ENCODE measurements at regions not wholly inside any gene's neighbourhood (a gene's known extent, or its start where the extent isn't known, plus 50 kb on each side); places are given as distances from the start of the nearest gene placed in this dataset.

DNA sequence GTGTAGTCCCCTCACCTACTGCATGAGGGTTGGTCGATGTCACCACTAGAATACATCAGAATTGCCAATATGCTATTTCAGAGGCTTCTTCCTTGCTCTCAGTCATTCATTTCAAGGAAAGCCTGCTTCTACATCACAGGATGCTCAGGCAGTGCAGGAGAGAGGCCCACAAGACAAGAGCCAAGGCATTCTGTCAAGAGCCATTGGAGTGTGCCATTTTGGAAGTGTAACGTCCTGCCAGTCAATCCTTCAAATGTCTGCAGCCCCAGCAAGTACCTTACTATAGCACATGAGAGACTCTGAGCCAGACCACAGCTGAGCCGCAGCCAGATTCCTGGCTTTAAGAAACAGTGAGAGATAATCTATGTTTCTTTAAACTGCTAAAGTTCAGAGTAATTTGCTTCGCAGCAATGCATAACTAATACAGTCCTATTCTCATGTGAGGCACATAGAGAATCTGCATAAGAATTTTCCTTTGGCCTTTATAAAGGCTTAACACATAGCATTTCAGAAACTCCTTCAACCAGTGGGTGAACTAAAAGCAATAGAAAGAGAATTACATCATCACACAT, 166.5 kb upstream of the GNAI1 start:
- Histone ChIP-seq H3K27me3 (no peaks in the 10 kb centered on the region), H3K4me1 (no peaks in the 10 kb centered on the region), H3K9me3 (no peaks in the 10 kb centered on the region), H3K9ac (no peak overlapping the region), H3K4me2 (no peak overlapping the region), H4K20me1 (no peaks in the 10 kb centered on the region), H3K4me3 (no peak overlapping the region), H3K27ac (no peak overlapping the region), H3K36me3 (no peaks in the 10 kb centered on the region)
- no peak for TF ChIP-seq Cebpa-rat (IDR thresholded peaks at IDR 0.05)

DNA sequence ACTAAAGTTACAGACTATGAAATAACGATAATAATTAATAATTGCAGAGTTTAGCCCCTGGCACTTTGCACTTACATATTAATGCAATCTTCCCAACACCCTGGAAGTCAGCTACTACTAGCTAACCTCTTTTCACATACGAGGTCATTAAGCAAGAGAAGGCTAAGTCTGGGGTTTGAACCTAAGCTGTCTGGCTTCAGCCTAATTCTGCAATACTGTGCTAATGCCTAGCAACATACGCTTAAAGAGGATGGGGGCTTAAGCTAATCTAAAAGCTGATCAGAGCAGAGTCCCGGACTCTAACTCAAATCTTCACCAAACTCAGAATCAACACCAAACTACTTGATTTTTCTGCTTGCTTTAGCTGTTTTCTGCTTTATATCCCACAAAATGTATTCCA, 168.7 kb upstream of the GNAI1 start:
- Histone ChIP-seq H3K4me1 (no peaks in the 10 kb centered on the region), H3K4me2 (no peak overlapping the region), H3K27me3 (no peaks in the 10 kb centered on the region), H4K20me1 (no peaks in the 10 kb centered on the region), H3K27ac (no peak overlapping the region), H3K4me3 (no peak overlapping the region), H3K9me3 (no peaks in the 10 kb centered on the region), H3K36me3 (no peaks in the 10 kb centered on the region), H3K9ac (no peak overlapping the region)
- TF ChIP-seq Cebpa-rat (IDR thresholded peaks at IDR 0.05) = no peak

DNA sequence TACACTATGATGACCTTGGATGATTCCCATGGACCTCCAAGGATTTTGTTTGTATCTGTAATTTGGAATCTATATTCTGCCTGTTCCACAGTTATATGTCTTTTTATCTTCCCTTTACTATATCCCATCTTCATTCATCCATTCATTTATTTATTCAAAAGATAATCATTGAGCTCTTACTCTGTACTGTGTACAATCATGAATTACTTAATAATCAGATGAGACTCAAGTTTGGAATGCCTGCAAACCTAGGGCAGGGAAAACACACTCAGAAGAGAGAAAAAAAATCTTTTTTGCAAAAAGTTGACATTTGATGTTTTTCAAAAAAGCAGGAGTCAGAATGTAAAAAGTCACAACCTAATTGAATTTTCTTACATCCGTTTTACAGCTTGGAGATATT, 170.2 kb upstream of the GNAI1 start:
- Histone ChIP-seq H3K9ac (no peak overlapping the region), H3K9me3 (no peaks in the 10 kb centered on the region), H3K27me3 (no peaks in the 10 kb centered on the region), H3K4me2 (no peak overlapping the region), H3K27ac (no peak overlapping the region), H3K4me1 (no peaks in the 10 kb centered on the region), H4K20me1 (no peaks in the 10 kb centered on the region), H3K4me3 (no peak overlapping the region), H3K36me3 (no peaks in the 10 kb centered on the region)
- no peak for TF ChIP-seq Cebpa-rat (IDR thresholded peaks at IDR 0.05)

DNA sequence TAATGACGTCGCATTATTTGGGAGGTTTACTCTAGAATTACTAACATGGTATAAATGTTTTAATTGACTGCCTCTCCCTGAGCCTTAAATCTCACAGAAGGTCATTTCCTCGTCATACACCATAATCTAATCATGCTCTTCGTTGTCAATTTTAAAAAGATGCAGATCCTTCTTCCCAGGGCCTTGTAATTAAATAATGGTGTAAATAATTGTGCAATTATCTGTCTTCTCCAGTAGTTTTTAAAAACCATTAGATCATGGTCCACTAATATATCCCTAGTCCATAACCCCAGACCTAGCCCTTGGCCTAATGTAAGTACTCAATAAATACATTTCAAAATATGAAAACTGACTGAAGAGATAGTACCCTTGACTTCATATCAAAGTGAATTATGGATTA, 181.5 kb upstream of the GNAI1 start:
- Histone ChIP-seq H3K4me3 (no peak overlapping the region), H3K9me3 (no peaks in the 10 kb centered on the region), H3K4me1 (no peaks in the 10 kb centered on the region), H3K9ac (no peak overlapping the region), H3K36me3 (no peaks in the 10 kb centered on the region), H3K27ac (no peak overlapping the region), H4K20me1 (no peaks in the 10 kb centered on the region), H3K27me3 (no peaks in the 10 kb centered on the region), H3K4me2 (no peak overlapping the region)
- no peak for TF ChIP-seq Cebpa-rat (IDR thresholded peaks at IDR 0.05)

DNA sequence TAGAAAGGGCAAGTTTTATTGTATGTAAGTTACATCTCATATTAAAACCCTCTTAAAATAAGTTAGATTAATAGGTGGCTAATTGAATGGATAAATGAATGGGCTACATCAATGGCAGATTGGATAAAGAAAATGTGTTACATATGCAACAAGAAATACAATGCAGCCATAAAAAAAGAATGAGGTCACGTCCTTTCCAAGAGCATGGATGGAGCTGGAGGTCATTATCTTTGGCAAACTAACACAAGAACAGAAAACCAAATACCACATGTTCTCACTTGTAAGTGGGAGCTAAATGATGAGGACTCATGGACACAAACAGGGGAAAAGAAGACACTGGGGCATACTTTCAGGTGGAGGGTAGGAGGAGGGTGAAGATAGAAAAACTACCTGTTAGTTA, 182.2 kb upstream of the GNAI1 start:
- Histone ChIP-seq H3K27ac (no peak overlapping the region), H3K4me3 (no peak overlapping the region), H3K36me3 (no peaks in the 10 kb centered on the region), H4K20me1 (no peaks in the 10 kb centered on the region), H3K27me3 (no peaks in the 10 kb centered on the region), H3K4me1 (no peaks in the 10 kb centered on the region), H3K9me3 (no peaks in the 10 kb centered on the region), H3K9ac (no peak overlapping the region), H3K4me2 (no peak overlapping the region)
- TF ChIP-seq Cebpa-rat (IDR thresholded peaks at IDR 0.05) = no peak

DNA sequence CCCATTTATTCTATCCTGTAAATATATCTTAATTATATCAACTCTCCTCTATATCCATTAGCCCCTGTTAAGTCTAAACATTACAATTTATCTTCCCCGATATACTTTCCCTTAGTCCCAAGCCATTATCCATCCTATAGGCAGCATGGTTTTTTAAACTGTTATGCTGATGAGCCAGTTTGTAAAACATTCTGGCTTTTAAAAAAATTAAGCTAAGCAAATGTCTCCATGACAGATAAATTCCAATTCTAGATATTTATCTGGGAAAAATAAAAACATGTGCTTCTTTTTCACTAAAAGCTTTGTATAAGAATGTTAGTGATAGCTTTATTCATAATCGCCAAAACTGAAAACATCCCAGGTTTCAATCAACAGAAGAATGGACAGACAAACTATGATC, 183.2 kb upstream of the GNAI1 start:
- Histone ChIP-seq H3K4me2 (no peak overlapping the region), H3K9ac (no peak overlapping the region), H4K20me1 (no peaks in the 10 kb centered on the region), H3K9me3 (no peaks in the 10 kb centered on the region), H3K4me3 (no peak overlapping the region), H3K27ac (no peak overlapping the region), H3K36me3 (no peaks in the 10 kb centered on the region), H3K4me1 (no peaks in the 10 kb centered on the region), H3K27me3 (no peaks in the 10 kb centered on the region)
- TF ChIP-seq Cebpa-rat (IDR thresholded peaks at IDR 0.05) = no peak

DNA sequence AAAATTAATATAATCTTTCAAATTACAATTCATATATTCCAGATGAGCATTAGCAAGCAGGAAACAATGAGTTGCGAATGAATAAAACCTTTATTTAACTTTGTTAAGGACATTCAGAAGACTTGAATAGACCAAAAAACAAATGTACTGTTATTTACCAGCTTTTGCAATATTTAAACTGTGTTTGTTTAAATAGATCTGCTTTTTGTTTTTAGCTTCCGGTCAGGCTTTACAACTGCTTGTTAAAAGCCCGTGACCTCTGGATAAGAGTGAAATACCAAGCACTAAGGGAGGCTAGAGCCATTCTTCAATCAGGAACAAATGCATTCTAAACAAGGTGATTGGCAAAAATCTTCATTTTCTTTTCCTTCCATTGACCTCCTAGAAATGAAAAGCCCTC, 184.9 kb upstream of the GNAI1 start:
- H3K9ac ChIP-seq = no peak overlapping the region
- H3K4me2 ChIP-seq = no peak overlapping the region
- H3K4me3 ChIP-seq = no peak overlapping the region
- H3K27me3 ChIP-seq = no peaks in the 10 kb centered on the region
- H3K9me3 ChIP-seq = no peaks in the 10 kb centered on the region
- H3K4me1 ChIP-seq = no peaks in the 10 kb centered on the region
- no peak for TF ChIP-seq Cebpa-rat (IDR thresholded peaks at IDR 0.05)
- H3K36me3 ChIP-seq = no peaks in the 10 kb centered on the region
- H4K20me1 ChIP-seq = no peaks in the 10 kb centered on the region
- no peak overlapping the region for H3K27ac ChIP-seq

DNA sequence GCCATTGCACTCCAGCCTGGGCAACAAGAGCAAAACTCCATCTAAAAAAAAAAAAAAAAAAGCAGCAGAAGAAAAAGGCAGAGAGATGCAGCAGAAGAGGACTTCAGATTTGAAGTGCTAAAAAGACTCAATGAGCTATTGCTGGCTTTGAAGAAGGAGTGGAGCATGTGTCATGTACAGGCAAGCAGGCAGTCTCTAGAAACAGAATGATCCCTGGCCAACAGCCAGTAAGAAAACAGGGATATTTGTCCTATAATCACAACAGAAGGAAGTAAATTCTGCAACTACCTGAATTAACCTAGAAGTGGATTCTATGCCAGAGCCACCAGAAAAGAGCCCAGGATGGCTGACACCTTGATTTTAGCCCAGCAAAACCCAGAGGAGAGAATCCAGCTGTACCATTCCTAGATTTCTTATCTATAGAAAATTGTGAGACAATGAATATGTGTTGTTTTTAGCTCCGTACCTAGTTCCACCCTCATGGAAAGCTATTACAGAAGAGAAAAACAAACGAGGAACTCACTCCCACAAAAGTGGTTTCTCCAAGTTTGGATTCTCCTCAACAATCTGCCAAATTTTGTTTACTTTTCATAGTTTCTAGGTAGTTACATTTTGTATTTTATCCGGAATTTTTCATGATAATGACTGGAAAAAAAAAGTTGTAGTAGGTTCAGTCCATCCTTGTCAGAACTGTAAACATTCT, 198.2 kb upstream of the GNAI1 start:
- no peaks in the 10 kb centered on the region for H3K36me3 ChIP-seq
- no peak for TF ChIP-seq Cebpa-rat (IDR thresholded peaks at IDR 0.05)

DNA sequence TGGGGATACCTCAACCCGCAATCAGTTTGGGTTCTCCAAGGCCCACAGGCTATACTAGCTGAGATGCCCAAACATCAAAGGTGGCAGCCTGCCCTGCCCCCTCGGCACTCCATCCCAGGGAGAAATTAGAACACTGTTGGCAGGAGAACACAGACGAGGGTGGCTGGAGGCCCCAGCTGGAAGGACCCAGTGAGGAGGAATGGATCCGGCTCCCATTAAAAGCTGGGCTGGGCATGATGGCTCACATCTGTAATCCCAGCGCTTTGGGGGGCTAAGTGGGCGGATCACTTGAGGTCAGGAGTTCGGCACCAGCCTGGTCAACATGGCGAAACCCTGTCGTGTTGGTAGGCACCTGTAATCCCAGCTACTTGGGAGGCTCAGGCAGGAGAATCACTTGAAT, 199.9 kb upstream of the GNAI1 start:
- H3K27me3 ChIP-seq = no peaks in the 10 kb centered on the region
- H3K36me3 ChIP-seq = no peaks in the 10 kb centered on the region
- no peak overlapping the region for H3K27ac ChIP-seq
- H4K20me1 ChIP-seq = no peaks in the 10 kb centered on the region
- no peak overlapping the region for H3K4me2 ChIP-seq
- no peak for TF ChIP-seq Cebpa-rat (IDR thresholded peaks at IDR 0.05)
- no peak overlapping the region for H3K4me3 ChIP-seq
- no peak overlapping the region for H3K9ac ChIP-seq
- H3K4me1 ChIP-seq = no peaks in the 10 kb centered on the region
- H3K9me3 ChIP-seq = no peaks in the 10 kb centered on the region

More for the DNA sequence above, 198.2 kb upstream of the GNAI1 start:
- H3K4me2 ChIP-seq = no peak overlapping the region
- H3K9me3 ChIP-seq = no peaks in the 10 kb centered on the region
- H3K27ac ChIP-seq = no peak overlapping the region
- no peak overlapping the region for H3K9ac ChIP-seq
- H4K20me1 ChIP-seq = no peaks in the 10 kb centered on the region
- no peak overlapping the region for H3K4me3 ChIP-seq
- H3K4me1 ChIP-seq = no peaks in the 10 kb centered on the region
- H3K27me3 ChIP-seq = no peaks in the 10 kb centered on the region

DNA sequence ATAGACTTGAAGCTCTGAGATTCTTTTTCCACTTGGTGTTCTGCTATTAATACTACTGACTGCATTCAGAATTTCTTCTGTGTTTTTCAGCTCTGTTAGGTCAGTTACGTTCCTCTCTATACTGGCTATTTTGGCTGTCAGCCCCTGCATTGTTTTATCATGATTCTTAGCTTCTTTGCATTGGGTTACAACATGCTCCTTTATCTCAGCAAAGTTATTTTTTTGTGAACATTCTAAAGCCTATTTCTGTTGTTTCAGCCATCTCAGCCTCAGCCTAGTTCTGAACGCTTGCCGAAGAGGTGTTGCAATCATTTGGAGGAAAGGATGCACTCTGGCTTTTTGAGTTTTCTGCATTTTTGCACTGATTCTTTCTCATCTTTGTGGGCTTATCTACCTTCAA, 201.5 kb upstream of the GNAI1 start:
- H3K27me3 ChIP-seq = no peaks in the 10 kb centered on the region
- H3K4me3 ChIP-seq = no peak overlapping the region
- no peaks in the 10 kb centered on the region for H4K20me1 ChIP-seq
- no peak overlapping the region for H3K9ac ChIP-seq
- no peak for TF ChIP-seq Cebpa-rat (IDR thresholded peaks at IDR 0.05)
- H3K4me1 ChIP-seq = no peaks in the 10 kb centered on the region
- no peaks in the 10 kb centered on the region for H3K9me3 ChIP-seq
- no peak overlapping the region for H3K4me2 ChIP-seq
- H3K36me3 ChIP-seq = no peaks in the 10 kb centered on the region
- no peak overlapping the region for H3K27ac ChIP-seq

DNA sequence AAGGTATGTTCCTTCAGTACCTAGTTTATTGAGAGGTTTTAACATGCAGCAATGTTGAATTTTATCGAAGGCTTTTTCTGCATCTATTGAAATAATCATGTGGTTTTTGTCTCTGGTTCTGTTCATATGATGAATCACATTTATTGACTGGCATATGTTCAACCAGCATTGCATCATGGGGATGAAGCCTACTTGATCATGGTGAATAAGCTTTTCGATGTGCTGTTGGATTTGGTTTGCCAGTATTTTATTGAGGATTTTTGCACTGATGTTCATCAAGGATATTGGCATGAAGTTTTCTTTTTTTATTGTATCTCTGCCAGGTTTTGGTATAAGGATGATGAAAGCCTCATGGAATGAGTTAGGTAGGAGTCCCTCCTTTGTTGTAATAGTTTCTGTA, 204.0 kb upstream of the GNAI1 start:
- TF ChIP-seq Cebpa-rat (IDR thresholded peaks at IDR 0.05) = no peak
- Histone ChIP-seq H3K4me2 (no peak overlapping the region), H3K9ac (no peak overlapping the region), H3K4me3 (no peak overlapping the region), H3K27me3 (no peaks in the 10 kb centered on the region), H3K27ac (no peak overlapping the region), H3K4me1 (no peaks in the 10 kb centered on the region), H4K20me1 (no peaks in the 10 kb centered on the region), H3K36me3 (no peaks in the 10 kb centered on the region), H3K9me3 (no peaks in the 10 kb centered on the region)

All from BLaER1 (cell line).